GM18951 (cell line): ENCODE measurements at regions not wholly inside any gene's neighbourhood (a gene's known extent, or its start where the extent isn't known, plus 50 kb on each side); places are given as distances from the start of the nearest gene placed in this dataset.

Experiments used
- POLR2A ChIP-seq: IDR thresholded peaks from 4 replicates; pipeline ENCODE4 v1.6.1; 2011; ENCODE audit warnings: mild to moderate bottlenecking; ENCODE audit not compliant: insufficient read length, insufficient read depth; ENCODE audit errors: extremely low read depth
- in situ Hi-C: fragments of 300-500 bp; cut with MboI; formaldehyde crosslinking; loops from one replicate; pipeline ENCODE4 v1.12.0; 2022; ENCODE audit warnings: low sequenced_read_pairs, mixed read lengths, inconsistent platforms; ENCODE audit not compliant: unreplicated experiment

- no peak for TF ChIP-seq POLR2A
- in situ Hi-C loops = no loop called here
Observed at GRCh38 chr3:115448851-115449250, 174.5 kb upstream of the GAP43 start.

GRCh38 chr3:115450036-115450435 lies 173.3 kb upstream of the GAP43 start:
- in situ Hi-C loops = no loop called here
- TF ChIP-seq POLR2A = no peak

GRCh38 chr3:115464036-115464435 lies 159.3 kb upstream of the GAP43 start:
- TF ChIP-seq POLR2A = no peak
- in situ Hi-C loops = no loop called here

- TF ChIP-seq POLR2A = no peak
- in situ Hi-C loops = no loop called here
Observed at GRCh38 chr3:115469649-115470048, 153.7 kb upstream of the GAP43 start.

- TF ChIP-seq POLR2A = no peak
- in situ Hi-C loops = no loop called here
Observed at GRCh38 chr3:115470254-115470653, 153.1 kb upstream of the GAP43 start.

GRCh38 chr3:115475178-115476041 lies 147.9 kb upstream of the GAP43 start:
- TF ChIP-seq POLR2A = no peak
- in situ Hi-C loops = no loop called here

GRCh38 chr3:115476472-115476871 lies 146.8 kb upstream of the GAP43 start:
- no peak for TF ChIP-seq POLR2A
- in situ Hi-C loops = no loop called here

GRCh38 chr3:115478359-115478758 lies 145.0 kb upstream of the GAP43 start:
- no peak for TF ChIP-seq POLR2A
- in situ Hi-C loops = no loop called here

- in situ Hi-C loops = no loop called here
- TF ChIP-seq POLR2A = no peak
Observed at GRCh38 chr3:115486880-115487279, 136.4 kb upstream of the GAP43 start.

GRCh38 chr3:115487968-115488367 lies 135.3 kb upstream of the GAP43 start:
- in situ Hi-C loops = no loop called here
- no peak for TF ChIP-seq POLR2A

GRCh38 chr3:115488409-115488808 lies 134.9 kb upstream of the GAP43 start:
- no peak for TF ChIP-seq POLR2A
- in situ Hi-C loops = no loop called here

GRCh38 chr3:115494826-115495225 lies 128.5 kb upstream of the GAP43 start:
- in situ Hi-C loops = no loop called here

GRCh38 chr3:115498421-115498820 lies 124.9 kb upstream of the GAP43 start:
- in situ Hi-C loops = no loop called here

More at GRCh38 chr3:115494826-115495225, 128.5 kb upstream of the GAP43 start:
- TF ChIP-seq POLR2A = no peak

GRCh38 chr3:115498898-115499297 lies 124.4 kb upstream of the GAP43 start:
- in situ Hi-C loops = no loop called here
- TF ChIP-seq POLR2A = no peak

More at GRCh38 chr3:115498421-115498820, 124.9 kb upstream of the GAP43 start:
- no peak for TF ChIP-seq POLR2A
